Upper lobe of left lung (tissue), 4 donors: ENCODE measurements at regions not wholly inside any gene's neighbourhood (a gene's known extent, or its start where the extent isn't known, plus 50 kb on each side); places are given as distances from the start of the nearest gene placed in this dataset.

Experiments
- EP300 ChIP-seq, 4 donors: sonication (generic); formaldehyde crosslinking; IDR thresholded peaks; one replicate each; pipeline ENCODE4 v1.5.1; 2017; ENCODE audit warnings: antibody characterized with exemption in 4 of 4, control low read depth in 2 of 4
- POLR2A ChIP-seq, 4 donors: fragments of 450-650 bp; IDR thresholded peaks; one replicate each; pipeline ENCODE4 v1.5.1; 2016 to 2017; ENCODE audit warnings: antibody characterized with exemption in 4 of 4, mild to moderate bottlenecking in 2 of 4

DNA sequence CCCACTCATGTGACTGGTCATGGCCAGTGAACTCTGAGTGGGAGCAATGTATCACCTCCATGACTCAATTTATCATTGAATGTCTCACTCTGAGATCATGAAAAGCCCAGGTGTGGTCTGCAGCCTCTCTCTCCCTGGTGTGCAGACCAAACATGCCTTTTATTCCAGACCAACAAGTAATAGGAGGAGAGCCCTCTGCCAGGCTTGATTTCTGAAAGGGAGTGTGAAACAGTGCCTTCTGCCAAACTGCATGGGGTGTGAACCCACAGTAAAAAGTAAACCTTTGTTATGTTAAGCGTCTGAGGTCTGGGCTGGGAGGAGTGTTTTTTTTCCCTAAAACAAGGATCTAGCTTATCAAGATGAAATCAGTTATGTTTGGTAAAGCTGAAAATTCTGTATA lies 601.2 kb downstream of the ADCYAP1 start:
- no peak for TF ChIP-seq POLR2A (IDR thresholded peaks at IDR 0.05)
- TF ChIP-seq EP300 (IDR thresholded peaks at IDR 0.05) = no peak
